Nephron (organoid): ENCODE measurements at regions not wholly inside any gene's neighbourhood (a gene's known extent, or its start where the extent isn't known, plus 50 kb on each side); places are given as distances from the start of the nearest gene placed in this dataset.

ENCODE experiments used
- H3K27ac Mint-ChIP-seq, 3 experiments: 2 replicates each; pipeline ENCODE4 v1.8.0; 2020; ENCODE audit warnings: mixed read lengths in 3 of 3, mild to moderate bottlenecking in 2 of 3, moderate library complexity in 1 of 3
- H3K27me3 Mint-ChIP-seq: 2 replicates; pipeline ENCODE4 v1.8.0; 2021; ENCODE audit warnings: low read depth, mild to moderate bottlenecking, moderate library complexity, mixed read lengths
- H3K36me3 Mint-ChIP-seq: 2 replicates; pipeline ENCODE4 v1.8.0; 2020; ENCODE audit warnings: low read depth, mixed read lengths
- H3K4me1 Mint-ChIP-seq: 2 replicates; pipeline ENCODE4 v1.8.0; 2020; ENCODE audit warnings: mixed read lengths
- H3K4me3 Mint-ChIP-seq, 3 experiments: 2 replicates each; pipeline ENCODE4 v1.8.0; 2020; ENCODE audit warnings: mild to moderate bottlenecking in 3 of 3, mixed read lengths in 3 of 3, moderate library complexity in 2 of 3
- H3K9me3 Mint-ChIP-seq: 2 replicates; pipeline ENCODE4 v1.8.0; 2020; ENCODE audit warnings: mixed read lengths
- TF ChIP-seq, protein P1 (sequence below), 3 experiments: fragments of 200-600 bp; sonication (generic); IDR thresholded peaks; one replicate each; pipeline ENCODE4 v1.5.0; 2021; ENCODE audit warnings: antibody characterized with exemption in 3 of 3; ENCODE audit not compliant: unreplicated experiment in 3 of 3

DNA sequence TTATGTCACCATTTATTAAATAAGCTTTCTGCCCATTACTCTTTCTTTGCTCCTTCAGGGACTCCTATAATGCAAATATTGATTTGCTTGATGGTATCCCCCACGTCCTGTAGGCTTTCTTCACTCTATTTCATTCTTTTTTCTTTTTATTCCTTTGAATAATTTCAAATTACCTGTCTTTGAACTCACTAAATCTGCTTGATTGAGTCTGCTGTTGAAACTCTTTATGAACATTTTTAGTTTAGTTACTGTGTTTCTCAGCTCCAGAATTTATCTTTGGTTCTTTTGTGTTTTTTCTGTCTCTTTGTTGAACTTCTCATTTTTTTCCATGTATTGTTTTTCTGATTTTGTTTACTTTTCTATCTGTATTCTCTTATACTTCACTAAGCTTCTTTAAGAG lies 254.4 kb upstream of the CCL2 start:
- no peaks in the 10 kb centered on the region for H3K36me3 Mint-ChIP-seq
- no peaks in the 10 kb centered on the region for H3K4me1 Mint-ChIP-seq
- peaks cover 28% of the 10 kb centered on the region for H3K9me3 Mint-ChIP-seq
- no peak overlapping the region for H3K27ac Mint-ChIP-seq
- TF ChIP-seq, protein P1, sequence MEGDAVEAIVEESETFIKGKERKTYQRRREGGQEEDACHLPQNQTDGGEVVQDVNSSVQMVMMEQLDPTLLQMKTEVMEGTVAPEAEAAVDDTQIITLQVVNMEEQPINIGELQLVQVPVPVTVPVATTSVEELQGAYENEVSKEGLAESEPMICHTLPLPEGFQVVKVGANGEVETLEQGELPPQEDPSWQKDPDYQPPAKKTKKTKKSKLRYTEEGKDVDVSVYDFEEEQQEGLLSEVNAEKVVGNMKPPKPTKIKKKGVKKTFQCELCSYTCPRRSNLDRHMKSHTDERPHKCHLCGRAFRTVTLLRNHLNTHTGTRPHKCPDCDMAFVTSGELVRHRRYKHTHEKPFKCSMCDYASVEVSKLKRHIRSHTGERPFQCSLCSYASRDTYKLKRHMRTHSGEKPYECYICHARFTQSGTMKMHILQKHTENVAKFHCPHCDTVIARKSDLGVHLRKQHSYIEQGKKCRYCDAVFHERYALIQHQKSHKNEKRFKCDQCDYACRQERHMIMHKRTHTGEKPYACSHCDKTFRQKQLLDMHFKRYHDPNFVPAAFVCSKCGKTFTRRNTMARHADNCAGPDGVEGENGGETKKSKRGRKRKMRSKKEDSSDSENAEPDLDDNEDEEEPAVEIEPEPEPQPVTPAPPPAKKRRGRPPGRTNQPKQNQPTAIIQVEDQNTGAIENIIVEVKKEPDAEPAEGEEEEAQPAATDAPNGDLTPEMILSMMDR (IDR thresholded peaks at IDR 0.05; ENCODE audit: unreplicated experiment in 3 of 3): no peak
- H3K4me3 Mint-ChIP-seq: no peak overlapping the region
- peaks cover 7% of the 10 kb centered on the region for H3K27me3 Mint-ChIP-seq

DNA sequence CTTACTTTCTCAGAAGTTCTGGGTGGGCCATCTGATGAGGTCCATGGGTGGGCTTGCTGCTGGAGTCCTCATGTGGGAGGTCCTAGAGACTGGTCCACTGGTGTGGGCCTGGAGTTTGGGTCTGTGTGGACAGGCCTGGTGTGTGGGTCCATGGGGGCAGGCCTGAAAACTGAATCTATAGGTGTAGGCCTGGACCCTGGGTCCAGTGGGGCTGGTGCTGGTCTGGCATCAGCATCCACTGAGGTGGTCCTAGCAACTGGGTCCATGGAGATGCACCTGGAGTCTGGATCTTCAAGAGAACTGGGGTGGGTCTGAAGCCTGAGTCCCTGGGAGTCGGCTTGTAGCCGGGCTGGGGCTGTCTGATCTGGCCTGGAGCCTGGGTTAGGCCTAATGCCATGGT lies 253.8 kb upstream of the CCL2 start:
- TF ChIP-seq, protein P1 (IDR thresholded peaks at IDR 0.05; ENCODE audit: unreplicated experiment in 3 of 3): no peak
- no peak overlapping the region for H3K27ac Mint-ChIP-seq
- peaks cover 12% of the 10 kb centered on the region for H3K27me3 Mint-ChIP-seq
- no peak overlapping the region for H3K4me3 Mint-ChIP-seq
- peaks cover 25% of the 10 kb centered on the region for H3K9me3 Mint-ChIP-seq
- H3K36me3 Mint-ChIP-seq: no peaks in the 10 kb centered on the region
- H3K4me1 Mint-ChIP-seq: no peaks in the 10 kb centered on the region

DNA sequence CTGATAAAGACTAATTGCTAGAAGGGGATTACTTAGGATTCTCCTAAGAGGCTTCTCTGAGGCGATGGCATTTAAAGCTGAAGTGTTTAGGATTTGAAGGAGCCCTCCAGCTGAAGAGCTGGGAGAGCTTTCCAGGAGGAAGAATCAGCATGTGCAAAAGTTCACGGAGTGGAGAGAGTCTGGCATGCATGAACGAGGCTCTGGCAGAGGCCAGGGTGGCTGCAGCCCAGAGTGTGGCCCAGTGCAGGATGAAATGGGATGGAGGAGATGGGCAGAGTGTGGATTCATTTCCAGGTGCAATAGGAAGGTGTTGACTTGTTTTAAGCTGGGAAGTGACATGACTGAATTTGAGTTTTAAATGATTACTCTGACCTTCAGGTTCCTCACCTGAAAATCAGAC lies 249.0 kb upstream of the CCL2 start:
- Mint-ChIP-seq H3K4me1 (no peaks in the 10 kb centered on the region), H3K9me3 (peaks cover 11% of the 10 kb centered on the region), H3K27me3 (peaks cover 12% of the 10 kb centered on the region), H3K27ac (no peak overlapping the region), H3K4me3 (no peak overlapping the region), H3K36me3 (no peaks in the 10 kb centered on the region)
- TF ChIP-seq, protein P1 (IDR thresholded peaks at IDR 0.05; ENCODE audit: unreplicated experiment in 3 of 3): no peak

DNA sequence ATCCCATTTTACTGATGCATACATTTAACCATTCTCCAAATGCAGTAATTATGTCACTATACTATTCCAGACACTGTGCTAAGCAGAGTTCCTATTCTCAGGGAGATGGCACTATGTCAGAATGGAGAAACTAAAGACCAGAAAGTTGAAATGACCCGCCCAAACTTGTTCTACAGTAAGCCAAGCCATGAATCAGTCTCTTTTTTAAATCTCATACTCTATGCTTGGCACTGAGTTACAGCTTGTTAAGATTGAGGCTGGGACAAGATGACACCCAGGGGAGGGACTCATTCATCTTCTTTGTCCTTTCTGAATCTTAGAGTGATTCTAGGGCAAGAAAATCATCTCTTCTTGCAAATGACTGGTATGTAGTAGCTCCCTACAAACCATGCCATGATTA lies 247.0 kb upstream of the CCL2 start:
- Mint-ChIP-seq H3K4me1 (no peaks in the 10 kb centered on the region), H3K36me3 (no peaks in the 10 kb centered on the region), H3K27me3 (peaks cover 19% of the 10 kb centered on the region), H3K27ac (no peak overlapping the region), H3K9me3 (peaks cover 2% of the 10 kb centered on the region), H3K4me3 (no peak overlapping the region)
- TF ChIP-seq, protein P1 (IDR thresholded peaks at IDR 0.05; ENCODE audit: unreplicated experiment in 3 of 3): no peak

DNA sequence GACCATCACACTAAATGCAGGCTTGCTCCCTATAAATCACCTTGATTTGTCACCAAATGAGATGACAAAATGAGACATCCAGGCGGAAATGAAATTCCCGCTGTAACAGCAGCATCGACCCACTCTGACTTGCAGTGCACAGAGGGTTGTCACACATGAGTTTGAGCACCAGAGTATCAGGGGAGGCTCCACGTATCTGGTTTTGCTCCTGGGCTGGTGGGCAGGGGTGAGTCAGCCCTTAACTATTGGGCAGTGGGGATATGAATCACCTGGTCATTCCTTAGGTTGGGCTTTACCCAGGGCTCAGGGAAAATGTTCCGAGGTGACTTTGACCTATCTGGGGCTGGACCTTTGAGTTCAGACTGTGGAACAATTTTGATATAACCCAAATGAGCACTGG lies 245.2 kb upstream of the CCL2 start:
- Mint-ChIP-seq H3K36me3 (no peaks in the 10 kb centered on the region), H3K4me3 (no peak overlapping the region), H3K4me1 (no peaks in the 10 kb centered on the region), H3K27ac (no peak overlapping the region), H3K9me3 (no peaks in the 10 kb centered on the region), H3K27me3 (peaks cover 23% of the 10 kb centered on the region)
- TF ChIP-seq, protein P1 (IDR thresholded peaks at IDR 0.05; ENCODE audit: unreplicated experiment in 3 of 3): no peak

DNA sequence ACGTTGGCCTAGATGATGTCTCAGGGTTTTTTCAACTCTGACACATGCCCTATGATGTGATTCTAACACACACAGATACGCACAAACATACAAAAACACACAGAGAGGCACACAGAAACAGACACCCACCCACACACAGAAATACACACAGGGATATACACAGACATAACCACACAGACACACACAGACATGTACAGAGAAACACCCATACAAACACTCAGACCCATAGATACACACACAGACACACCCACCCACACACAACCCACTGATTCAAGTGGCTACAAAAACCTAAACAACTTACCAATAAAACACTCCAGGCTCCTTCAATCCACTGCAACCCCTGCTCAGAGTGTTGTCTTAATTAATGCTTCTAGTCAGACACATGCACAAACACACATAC lies 244.6 kb upstream of the CCL2 start:
- no peak overlapping the region for H3K27ac Mint-ChIP-seq

More for the DNA sequence above, 244.6 kb upstream of the CCL2 start:
- no peaks in the 10 kb centered on the region for H3K9me3 Mint-ChIP-seq
- TF ChIP-seq, protein P1 (IDR thresholded peaks at IDR 0.05; ENCODE audit: unreplicated experiment in 3 of 3): no peak
- no peaks in the 10 kb centered on the region for H3K36me3 Mint-ChIP-seq
- H3K27me3 Mint-ChIP-seq: peaks cover 17% of the 10 kb centered on the region
- no peaks in the 10 kb centered on the region for H3K4me1 Mint-ChIP-seq
- H3K4me3 Mint-ChIP-seq: no peak overlapping the region
